Stomach (tissue), 4 donors: ENCODE measurements at regions not wholly inside any gene's neighbourhood (a gene's known extent, or its start where the extent isn't known, plus 50 kb on each side); places are given as distances from the start of the nearest gene placed in this dataset.

Experiments
- POLR2A ChIP-seq, 4 donors: fragments of 450-650 bp; IDR thresholded peaks; one replicate each; pipeline ENCODE4 v1.6.1; 2016; ENCODE audit warnings: antibody characterized with exemption in 4 of 4, control low read depth in 2 of 4, mild to moderate bottlenecking in 1 of 4, moderate library complexity in 1 of 4
- POLR2AphosphoS5 ChIP-seq, 3 donors: sonication (generic); formaldehyde crosslinking; IDR thresholded peaks; one replicate each; pipeline ENCODE4 v1.6.1; 2016; ENCODE audit warnings: antibody characterized with exemption in 3 of 3
- TF ChIP-seq, protein P1 (sequence below), 7 experiments: fragments of 450-650 bp in 4 of 7; fragments of 200-600 bp in 3 of 7; sonication (generic) in 3 of 7; IDR thresholded peaks; one replicate each; pipeline ENCODE4 v1.5.1; 2016 to 2019; ENCODE audit warnings: antibody characterized with exemption in 7 of 7, control low read depth in 2 of 7, mild to moderate bottlenecking in 1 of 7

DNA sequence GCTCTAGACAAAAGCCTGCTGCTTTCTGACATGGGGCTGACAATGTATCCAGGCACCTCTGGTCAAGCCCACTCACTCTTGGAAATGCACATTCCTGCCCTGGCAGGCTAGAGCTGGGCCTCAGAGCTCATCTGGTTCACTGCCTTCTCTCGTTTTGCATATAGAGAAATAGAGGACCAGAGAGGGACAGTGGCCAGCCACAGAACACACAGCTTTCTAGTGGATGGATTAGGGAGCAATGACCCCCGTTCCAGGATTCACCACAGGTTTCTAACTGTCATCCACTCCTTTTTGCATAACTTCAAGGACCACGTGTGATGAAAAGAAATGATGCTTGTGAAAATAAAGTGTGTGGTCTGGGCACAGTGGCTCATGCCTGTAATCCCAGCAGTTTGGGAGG is 129.6 kb upstream of the IGSF21 start:
- TF ChIP-seq POLR2AphosphoS5 (IDR thresholded peaks at IDR 0.05), result no peak
- TF ChIP-seq, protein P1, sequence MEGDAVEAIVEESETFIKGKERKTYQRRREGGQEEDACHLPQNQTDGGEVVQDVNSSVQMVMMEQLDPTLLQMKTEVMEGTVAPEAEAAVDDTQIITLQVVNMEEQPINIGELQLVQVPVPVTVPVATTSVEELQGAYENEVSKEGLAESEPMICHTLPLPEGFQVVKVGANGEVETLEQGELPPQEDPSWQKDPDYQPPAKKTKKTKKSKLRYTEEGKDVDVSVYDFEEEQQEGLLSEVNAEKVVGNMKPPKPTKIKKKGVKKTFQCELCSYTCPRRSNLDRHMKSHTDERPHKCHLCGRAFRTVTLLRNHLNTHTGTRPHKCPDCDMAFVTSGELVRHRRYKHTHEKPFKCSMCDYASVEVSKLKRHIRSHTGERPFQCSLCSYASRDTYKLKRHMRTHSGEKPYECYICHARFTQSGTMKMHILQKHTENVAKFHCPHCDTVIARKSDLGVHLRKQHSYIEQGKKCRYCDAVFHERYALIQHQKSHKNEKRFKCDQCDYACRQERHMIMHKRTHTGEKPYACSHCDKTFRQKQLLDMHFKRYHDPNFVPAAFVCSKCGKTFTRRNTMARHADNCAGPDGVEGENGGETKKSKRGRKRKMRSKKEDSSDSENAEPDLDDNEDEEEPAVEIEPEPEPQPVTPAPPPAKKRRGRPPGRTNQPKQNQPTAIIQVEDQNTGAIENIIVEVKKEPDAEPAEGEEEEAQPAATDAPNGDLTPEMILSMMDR (IDR thresholded peaks at IDR 0.05), result no peak
- TF ChIP-seq POLR2A (IDR thresholded peaks at IDR 0.05), result no peak
